HEK293T (cell line): ENCODE measurements at regions not wholly inside any gene's neighbourhood (a gene's known extent, or its start where the extent isn't known, plus 50 kb on each side); places are given as distances from the start of the nearest gene placed in this dataset.
"Not testable (repeated sequence)": the region's sequence is repeated elsewhere in the genome, so short reads cannot be mapped to it uniquely, and the experiment has no call there.

Source experiments
- CTCF ChIA-PET: fragments of 350-600 bp; formaldehyde crosslinking; extraction: SDS; loops from one replicate; lab custom pipeline; 2021; ENCODE audit warnings: antibody characterized with exemption, inconsistent platforms; lab: Yijun Ruan, JAX
- POLR2A ChIA-PET: fragments of 350-600 bp; formaldehyde crosslinking; extraction: SDS; loops from one replicate; lab custom pipeline; 2020; ENCODE audit warnings: antibody characterized with exemption, inconsistent platforms; lab: Yijun Ruan, JAX
- DNase-seq: peaks from one replicate; pipeline ENCODE4 v3.0.0; 2012; ENCODE audit warnings: mixed read lengths; ENCODE audit errors: extremely low spot score
- ARNT ChIP-seq: fragments of 450-650 bp; IDR thresholded peaks from 2 replicates; pipeline ENCODE4 v1.6.1; 2017; ENCODE audit warnings: mild to moderate bottlenecking
- BHLHE40 ChIP-seq: fragments of 450-650 bp; IDR thresholded peaks from 2 replicates; pipeline ENCODE4 v1.6.1; 2016; ENCODE audit warnings: mild to moderate bottlenecking, moderate library complexity, borderline replicate concordance
- CTBP1 ChIP-seq: fragments of 450-650 bp; IDR thresholded peaks from 2 replicates; pipeline ENCODE4 v1.6.1; 2016; ENCODE audit warnings: borderline replicate concordance
- ELF4 ChIP-seq: fragments of 450-650 bp; IDR thresholded peaks from 2 replicates; pipeline ENCODE4 v1.6.1; 2017; ENCODE audit warnings: antibody characterized with exemption
- FOXA1 ChIP-seq: fragments of 450-650 bp; IDR thresholded peaks from 2 replicates; pipeline ENCODE4 v1.6.1; 2016; ENCODE audit warnings: mild to moderate bottlenecking
- FOXK2 ChIP-seq: fragments of 450-650 bp; IDR thresholded peaks from 2 replicates; pipeline ENCODE4 v1.6.1; 2016; ENCODE audit warnings: mild to moderate bottlenecking
- FOXM1 ChIP-seq: fragments of 450-650 bp; IDR thresholded peaks from 2 replicates; pipeline ENCODE4 v1.6.1; 2017; ENCODE audit warnings: mild to moderate bottlenecking, borderline replicate concordance
- HDGF ChIP-seq: fragments of 450-650 bp; IDR thresholded peaks from 2 replicates; pipeline ENCODE4 v1.6.1; 2017; ENCODE audit warnings: antibody characterized with exemption, borderline replicate concordance
- L3MBTL2 ChIP-seq: fragments of 450-650 bp; conservative IDR thresholded peaks from 2 replicates; pipeline ENCODE4 v1.6.1; 2016; ENCODE audit warnings: mild to moderate bottlenecking
- LEF1 ChIP-seq: fragments of 450-650 bp; IDR thresholded peaks from 2 replicates; pipeline ENCODE4 v1.6.1; 2017; ENCODE audit warnings: mild to moderate bottlenecking, borderline replicate concordance
- NFRKB ChIP-seq: fragments of 450-650 bp; IDR thresholded peaks from 2 replicates; pipeline ENCODE4 v1.6.1; 2016; ENCODE audit warnings: mild to moderate bottlenecking, moderate library complexity
- PKNOX1 ChIP-seq: fragments of 450-650 bp; IDR thresholded peaks from 2 replicates; pipeline ENCODE4 v1.6.1; 2016
- SP1 ChIP-seq: fragments of 450-650 bp; IDR thresholded peaks from 2 replicates; pipeline ENCODE4 v1.6.1; 2017
- SUZ12 ChIP-seq: fragments of 450-650 bp; IDR thresholded peaks from 2 replicates; pipeline ENCODE4 v1.6.1; 2016; ENCODE audit warnings: mild to moderate bottlenecking
- TARDBP ChIP-seq: fragments of 450-650 bp; IDR thresholded peaks from 2 replicates; pipeline ENCODE4 v1.6.1; 2016
- ZNF384 ChIP-seq: fragments of 450-650 bp; IDR thresholded peaks from 2 replicates; pipeline ENCODE4 v1.6.1; 2016

- CTCF ChIA-PET, result no interaction called here
- no peak for TF ChIP-seq BHLHE40
- no peak for TF ChIP-seq NFRKB
- no peak for TF ChIP-seq HDGF
- TF ChIP-seq ZNF384, result no peak
- TF ChIP-seq L3MBTL2, result no peak
- DNase-seq, result no peak
- POLR2A ChIA-PET, result no interaction called here
These were observed 367.7 kb upstream of the PPP2R3A start for GRCh38 chr3:135597855-135598254.

GRCh38 chr3:135598597-135598996 is 366.9 kb upstream of the PPP2R3A start:
- no peak for DNase-seq
- CTCF ChIA-PET, result no interaction called here
- POLR2A ChIA-PET, result no interaction called here
- TF ChIP-seq CTBP1, result no peak
- TF ChIP-seq FOXA1, result no peak
- TF ChIP-seq ARNT, result no peak
- no peak for TF ChIP-seq NFRKB
- no peak for TF ChIP-seq SUZ12
- TF ChIP-seq PKNOX1, result no peak
- TF ChIP-seq BHLHE40, result no peak
- TF ChIP-seq TARDBP, result no peak
- TF ChIP-seq HDGF, result no peak
- TF ChIP-seq ELF4, result no peak
- TF ChIP-seq FOXM1, result no peak

GRCh38 chr3:135604512-135604911 is 361.0 kb upstream of the PPP2R3A start:
- DNase-seq, CTCF ChIA-PET, POLR2A ChIA-PET: not testable (repeated sequence)

GRCh38 chr3:135618123-135618522 is 347.4 kb upstream of the PPP2R3A start:
- DNase-seq, result no peak
- ChIA-PET POLR2A (no interaction called here), CTCF (no interaction called here)
- no peak for TF ChIP-seq TARDBP
- TF ChIP-seq ARNT, result no peak
- TF ChIP-seq CTBP1, result no peak
- TF ChIP-seq L3MBTL2, result no peak
- no peak for TF ChIP-seq FOXM1
- no peak for TF ChIP-seq FOXK2
- no peak for TF ChIP-seq FOXA1
- no peak for TF ChIP-seq NFRKB
- TF ChIP-seq SP1, result no peak
- no peak for TF ChIP-seq ZNF384
- no peak for TF ChIP-seq ELF4
- no peak for TF ChIP-seq BHLHE40
- TF ChIP-seq HDGF, result no peak
- TF ChIP-seq PKNOX1, result no peak
- no peak for TF ChIP-seq LEF1
- no peak for TF ChIP-seq SUZ12

- ChIA-PET CTCF (no interaction called here), POLR2A (no interaction called here)
- TF ChIP-seq L3MBTL2 (no peak), ARNT (no peak), NFRKB (no peak), ELF4 (no peak), TARDBP (no peak), ZNF384 (no peak)
- DNase-seq, result no peak
These were observed 344.2 kb upstream of the PPP2R3A start for GRCh38 chr3:135621184-135621920.

- CTCF ChIA-PET, result no interaction called here
- no peak for TF ChIP-seq PKNOX1
- no peak for TF ChIP-seq NFRKB
- no peak for TF ChIP-seq SUZ12
- no peak for TF ChIP-seq ARNT
- TF ChIP-seq ZNF384, result no peak
- no peak for TF ChIP-seq CTBP1
- POLR2A ChIA-PET, result no interaction called here
- no peak for DNase-seq
These were observed 343.3 kb upstream of the PPP2R3A start for GRCh38 chr3:135622215-135622614.

- ChIA-PET POLR2A (no interaction called here), CTCF (no interaction called here)
- TF ChIP-seq ZNF384, result no peak
- no peak for TF ChIP-seq ELF4
- TF ChIP-seq BHLHE40, result no peak
- no peak for TF ChIP-seq LEF1
- no peak for TF ChIP-seq FOXK2
- TF ChIP-seq NFRKB, result no peak
- no peak for TF ChIP-seq L3MBTL2
- no peak for TF ChIP-seq FOXM1
- no peak for TF ChIP-seq TARDBP
- TF ChIP-seq PKNOX1, result no peak
- no peak for DNase-seq
These were observed 342.9 kb upstream of the PPP2R3A start for GRCh38 chr3:135622656-135623055.
